ENCODE measurements at regions not wholly inside any gene's neighbourhood (a gene's known extent, or its start where the extent isn't known, plus 50 kb on each side); places are given as distances from the start of the nearest gene placed in this dataset.

DNA sequence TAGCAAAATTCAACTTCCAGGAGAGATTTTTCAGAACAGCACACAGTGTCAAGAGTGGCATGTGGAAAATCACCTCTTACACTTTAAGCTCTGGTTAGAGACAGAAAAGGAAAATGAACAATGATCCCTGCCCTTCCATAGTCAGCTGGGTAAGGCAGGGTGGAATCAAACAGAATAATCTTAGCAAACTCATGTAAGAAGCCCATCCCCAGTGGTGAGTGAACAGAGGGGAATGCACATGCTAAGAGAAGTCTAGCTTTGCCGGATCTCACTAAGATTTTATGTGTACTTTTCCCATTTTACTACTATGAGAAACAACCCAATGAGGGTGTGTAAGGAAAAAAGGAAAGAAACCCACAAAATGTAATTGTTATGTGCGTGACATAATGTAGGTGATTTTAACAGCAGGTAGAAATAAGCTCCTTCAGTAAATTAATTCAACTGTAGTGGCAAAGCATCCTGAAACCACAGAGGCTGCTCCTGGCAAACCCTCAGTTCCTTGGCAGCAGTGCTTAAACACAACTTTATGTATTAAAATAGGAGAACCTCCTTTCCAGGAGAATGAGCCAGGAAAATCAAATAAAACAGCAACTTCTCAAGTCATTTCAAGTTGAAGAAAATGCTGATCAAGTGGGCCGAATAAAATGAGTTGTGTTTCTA lies 366.0 kb upstream of the TRPC7 start:
- POLR2A ChIA-PET (ENCODE audit: partially characterized antibody), result no interaction called here
- H3K4me3 Mint-ChIP-seq, result no peak overlapping the region
- no peaks in the 10 kb centered on the region for H3K27me3 Mint-ChIP-seq

GRCh38 chr5:136730426-136730825 lies 365.1 kb upstream of the TRPC7 start:
- Mint-ChIP-seq H3K9me3 (peaks cover 0 to 10% (median under 1%) of the 10 kb centered on the region in 8 donors), H3K36me3 (no peaks in the 10 kb centered on the region), H3K4me1 (no peaks in the 10 kb centered on the region), H3K27ac (no peak overlapping the region), H3K27me3 (no peaks in the 10 kb centered on the region), H3K4me3 (no peak overlapping the region)
- ChIA-PET CTCF (ENCODE audit: partially characterized antibody) (no interaction called here), POLR2A (ENCODE audit: partially characterized antibody) (no interaction called here)
- no peaks in the 10 kb centered on the region for H3K27me3 ChIP-seq (ENCODE audit: insufficient read depth, low read length)
- no peak overlapping the region for H3K27ac ChIP-seq (ENCODE audit: low read depth, low read length)
- intact Hi-C loops (cut with micrococcal nuclease), result no loop called here
- no peak for DNase-seq
- no peaks in the 10 kb centered on the region for H3K9me3 ChIP-seq (ENCODE audit: control insufficient read depth in 1 of 2, low read length in 2 of 2)
- H3K4me3 ChIP-seq (ENCODE audit: low read length in 2 of 2), result no peak overlapping the region
- H3K4me1 ChIP-seq (ENCODE audit: insufficient read depth, low read length), result no peaks in the 10 kb centered on the region
- H3K36me3 ChIP-seq (ENCODE audit: insufficient read depth, low read length), result no peaks in the 10 kb centered on the region

More for the DNA sequence above, 366.0 kb upstream of the TRPC7 start:
- CTCF ChIA-PET (ENCODE audit: partially characterized antibody), result no interaction called here
- Mint-ChIP-seq H3K9me3 (peaks cover 0 to 10% (median 0%) of the 10 kb centered on the region in 8 donors), H3K27ac (no peak overlapping the region), H3K36me3 (no peaks in the 10 kb centered on the region), H3K4me1 (no peaks in the 10 kb centered on the region)
- Histone ChIP-seq H3K4me3 (ENCODE audit: low read length in 2 of 2) (no peak overlapping the region), H3K27me3 (ENCODE audit: insufficient read depth, low read length) (no peaks in the 10 kb centered on the region), H3K4me1 (ENCODE audit: insufficient read depth, low read length) (no peaks in the 10 kb centered on the region), H3K27ac (ENCODE audit: low read depth, low read length) (no peak overlapping the region), H3K36me3 (ENCODE audit: insufficient read depth, low read length) (no peaks in the 10 kb centered on the region), H3K9me3 (ENCODE audit: control insufficient read depth in 1 of 2, low read length in 2 of 2) (no peaks in the 10 kb centered on the region)
- no peak for DNase-seq
- intact Hi-C loops (cut with micrococcal nuclease), result no loop called here

DNA sequence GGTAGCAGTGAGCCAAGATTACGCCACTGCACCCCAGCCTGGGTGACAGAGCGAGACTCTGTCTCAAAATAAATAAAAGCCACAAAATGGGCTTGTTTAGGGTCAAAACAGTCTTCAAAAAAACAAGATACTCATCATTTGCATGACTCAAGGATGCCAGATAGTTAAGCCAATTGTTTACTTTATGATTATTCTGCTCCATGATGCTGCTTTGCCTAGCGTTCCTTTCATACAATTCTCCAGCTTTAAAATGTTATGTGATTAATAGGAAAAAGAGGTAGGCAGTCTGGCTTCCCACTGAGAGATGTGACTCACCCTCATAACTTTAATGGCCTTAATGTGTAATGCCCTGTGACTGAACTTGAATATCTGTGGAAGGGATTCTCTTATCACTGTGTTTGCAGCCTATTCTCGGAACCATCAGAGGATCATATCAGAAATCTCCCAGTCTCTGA lies 364.6 kb upstream of the TRPC7 start:
- no peaks in the 10 kb centered on the region for H3K4me1 Mint-ChIP-seq
- intact Hi-C loops (cut with micrococcal nuclease), result no loop called here
- CTCF ChIA-PET (ENCODE audit: partially characterized antibody), result no interaction called here
- no peak overlapping the region for H3K4me3 Mint-ChIP-seq
- no peaks in the 10 kb centered on the region for H3K36me3 Mint-ChIP-seq
- H3K27ac ChIP-seq (ENCODE audit: low read depth, low read length), result no peak overlapping the region
- H3K9me3 ChIP-seq (ENCODE audit: control insufficient read depth in 1 of 2, low read length in 2 of 2), result no peaks in the 10 kb centered on the region
- no peaks in the 10 kb centered on the region for H3K36me3 ChIP-seq (ENCODE audit: insufficient read depth, low read length)
- POLR2A ChIA-PET (ENCODE audit: partially characterized antibody), result no interaction called here
- H3K9me3 Mint-ChIP-seq, result peaks cover 0 to 10% (median under 1%) of the 10 kb centered on the region in 8 donors
- H3K27me3 Mint-ChIP-seq, result no peaks in the 10 kb centered on the region
- no peak for DNase-seq
- H3K4me3 ChIP-seq (ENCODE audit: low read length in 2 of 2), result no peak overlapping the region
- no peak overlapping the region for H3K27ac Mint-ChIP-seq
- no peaks in the 10 kb centered on the region for H3K4me1 ChIP-seq (ENCODE audit: insufficient read depth, low read length)
- H3K27me3 ChIP-seq (ENCODE audit: insufficient read depth, low read length), result no peaks in the 10 kb centered on the region

DNA sequence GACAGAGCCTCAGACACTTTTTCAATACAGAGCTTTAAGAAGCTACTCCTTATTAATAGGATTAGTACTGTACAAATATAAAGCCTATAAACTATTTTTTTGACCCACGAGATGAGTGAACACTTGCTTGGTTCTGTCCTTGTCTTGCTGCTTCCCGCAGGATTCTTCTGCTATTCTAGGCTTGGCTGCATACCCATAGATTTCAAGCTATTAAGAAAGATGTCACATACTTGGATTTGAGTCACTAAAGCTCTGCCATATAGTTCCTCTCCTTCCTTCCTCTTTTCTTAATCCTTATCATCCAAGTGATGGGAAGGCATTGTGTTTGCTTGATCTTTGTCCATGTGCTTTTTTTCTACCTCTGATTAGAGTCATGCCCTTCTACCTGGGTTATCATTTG lies 361.2 kb upstream of the TRPC7 start:
- no peaks in the 10 kb centered on the region for H3K4me1 Mint-ChIP-seq
- no peak overlapping the region for H3K4me3 Mint-ChIP-seq

GRCh38 chr5:136724161-136724560 lies 358.8 kb upstream of the TRPC7 start:
- Mint-ChIP-seq H3K4me3 (no peak overlapping the region), H3K27me3 (no peaks in the 10 kb centered on the region), H3K36me3 (no peaks in the 10 kb centered on the region), H3K4me1 (no peaks in the 10 kb centered on the region), H3K27ac (no peak overlapping the region), H3K9me3 (peaks cover 0 to 4% (median 2%) of the 10 kb centered on the region in 8 donors)
- Histone ChIP-seq H3K27me3 (ENCODE audit: insufficient read depth, low read length) (no peaks in the 10 kb centered on the region), H3K4me3 (ENCODE audit: low read length in 2 of 2) (no peak overlapping the region), H3K4me1 (ENCODE audit: insufficient read depth, low read length) (no peaks in the 10 kb centered on the region), H3K36me3 (ENCODE audit: insufficient read depth, low read length) (no peaks in the 10 kb centered on the region), H3K27ac (ENCODE audit: low read depth, low read length) (no peak overlapping the region), H3K9me3 (ENCODE audit: control insufficient read depth in 1 of 2, low read length in 2 of 2) (no peaks in the 10 kb centered on the region)
- intact Hi-C loops (cut with micrococcal nuclease), result no loop called here
- no peak for DNase-seq
- ChIA-PET POLR2A (ENCODE audit: partially characterized antibody) (no interaction called here), CTCF (ENCODE audit: partially characterized antibody) (no interaction called here)

More for the DNA sequence above, 361.2 kb upstream of the TRPC7 start:
- no peak overlapping the region for H3K27ac Mint-ChIP-seq
- Histone ChIP-seq H3K27ac (ENCODE audit: low read depth, low read length) (no peak overlapping the region), H3K4me3 (ENCODE audit: low read length in 2 of 2) (no peak overlapping the region), H3K27me3 (ENCODE audit: insufficient read depth, low read length) (no peaks in the 10 kb centered on the region), H3K4me1 (ENCODE audit: insufficient read depth, low read length) (no peaks in the 10 kb centered on the region), H3K9me3 (ENCODE audit: control insufficient read depth in 1 of 2, low read length in 2 of 2) (no peaks in the 10 kb centered on the region), H3K36me3 (ENCODE audit: insufficient read depth, low read length) (no peaks in the 10 kb centered on the region)
- peaks cover 0 to 4% (median under 1%) of the 10 kb centered on the region in 8 donors for H3K9me3 Mint-ChIP-seq
- H3K27me3 Mint-ChIP-seq, result no peaks in the 10 kb centered on the region
- intact Hi-C loops (cut with micrococcal nuclease), result no loop called here
- no peaks in the 10 kb centered on the region for H3K36me3 Mint-ChIP-seq
- DNase-seq, result no peak
- CTCF ChIA-PET (ENCODE audit: partially characterized antibody), result no interaction called here
- POLR2A ChIA-PET (ENCODE audit: partially characterized antibody), result no interaction called here

DNA sequence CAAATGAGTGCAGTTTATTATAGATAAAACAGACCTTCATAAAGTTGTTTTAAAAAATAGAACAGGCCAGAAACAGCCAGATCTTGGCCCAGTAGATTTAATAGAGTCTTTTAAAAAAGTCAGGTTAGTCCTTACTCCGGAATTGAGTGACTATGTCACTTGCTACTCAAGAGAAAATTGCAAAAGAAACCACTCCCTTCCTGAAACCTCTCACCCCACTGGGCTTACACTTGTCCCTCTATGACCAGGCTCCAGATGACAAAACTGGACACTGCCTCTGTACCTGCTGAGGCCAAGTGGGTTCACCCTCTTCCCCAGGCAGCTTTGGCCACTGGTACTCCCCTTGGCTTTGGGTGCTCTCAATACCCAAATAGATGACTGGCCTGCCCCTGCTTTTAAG lies 357.2 kb upstream of the TRPC7 start:
- ChIA-PET POLR2A (ENCODE audit: partially characterized antibody) (no interaction called here), CTCF (ENCODE audit: partially characterized antibody) (no interaction called here)
- no peaks in the 10 kb centered on the region for H3K36me3 ChIP-seq (ENCODE audit: insufficient read depth, low read length)
- peaks cover 0 to 2% of the 10 kb centered on the region in 2 donors for H3K27me3 Mint-ChIP-seq
- no peak overlapping the region for H3K4me3 Mint-ChIP-seq
- no peaks in the 10 kb centered on the region for H3K4me1 ChIP-seq (ENCODE audit: insufficient read depth, low read length)
- H3K27ac Mint-ChIP-seq, result no peak overlapping the region
- no peak overlapping the region for H3K27ac ChIP-seq (ENCODE audit: low read depth, low read length)
- no peaks in the 10 kb centered on the region for H3K36me3 Mint-ChIP-seq
- H3K4me1 Mint-ChIP-seq, result no peaks in the 10 kb centered on the region
- peaks cover 0 to 4% (median under 1%) of the 10 kb centered on the region in 8 donors for H3K9me3 Mint-ChIP-seq
- H3K27me3 ChIP-seq (ENCODE audit: insufficient read depth, low read length), result no peaks in the 10 kb centered on the region
- intact Hi-C loops (cut with micrococcal nuclease), result no loop called here
- DNase-seq, result no peak
- no peaks in the 10 kb centered on the region for H3K9me3 ChIP-seq (ENCODE audit: control insufficient read depth in 1 of 2, low read length in 2 of 2)
- H3K4me3 ChIP-seq (ENCODE audit: low read length in 2 of 2), result no peak overlapping the region

GRCh38 chr5:136722086-136722485 lies 356.7 kb upstream of the TRPC7 start:
- intact Hi-C loops (cut with micrococcal nuclease), result no loop called here
- peaks cover 0 to 5% (median under 1%) of the 10 kb centered on the region in 8 donors for H3K9me3 Mint-ChIP-seq
- no peak overlapping the region for H3K27ac Mint-ChIP-seq
- H3K4me1 ChIP-seq (ENCODE audit: insufficient read depth, low read length), result no peaks in the 10 kb centered on the region
- no peak for DNase-seq
- no peak overlapping the region for H3K4me3 Mint-ChIP-seq
- H3K27me3 ChIP-seq (ENCODE audit: insufficient read depth, low read length), result no peaks in the 10 kb centered on the region
- H3K36me3 Mint-ChIP-seq, result no peaks in the 10 kb centered on the region
- H3K27ac ChIP-seq (ENCODE audit: low read depth, low read length), result no peak overlapping the region
- no peaks in the 10 kb centered on the region for H3K36me3 ChIP-seq (ENCODE audit: insufficient read depth, low read length)
- POLR2A ChIA-PET (ENCODE audit: partially characterized antibody), result no interaction called here
- H3K4me3 ChIP-seq (ENCODE audit: low read length in 2 of 2), result no peak overlapping the region
- no peaks in the 10 kb centered on the region for H3K9me3 ChIP-seq (ENCODE audit: control insufficient read depth in 1 of 2, low read length in 2 of 2)
- H3K27me3 Mint-ChIP-seq, result peaks cover 0 to 2% of the 10 kb centered on the region in 2 donors
- no peaks in the 10 kb centered on the region for H3K4me1 Mint-ChIP-seq
- CTCF ChIA-PET (ENCODE audit: partially characterized antibody), result no interaction called here

- H3K36me3 ChIP-seq (ENCODE audit: insufficient read depth, low read length), result no peaks in the 10 kb centered on the region
- intact Hi-C loops (cut with micrococcal nuclease), result no loop called here
- no peaks in the 10 kb centered on the region for H3K27me3 ChIP-seq (ENCODE audit: insufficient read depth, low read length)
- POLR2A ChIA-PET (ENCODE audit: partially characterized antibody), result no interaction called here
- H3K4me3 ChIP-seq (ENCODE audit: low read length in 2 of 2), result no peak overlapping the region
- peaks cover 0 to 2% of the 10 kb centered on the region in 2 donors for H3K27me3 Mint-ChIP-seq
- no peak overlapping the region for H3K4me3 Mint-ChIP-seq
- peaks cover 0 to 5% (median 0%) of the 10 kb centered on the region in 8 donors for H3K9me3 Mint-ChIP-seq
- no peaks in the 10 kb centered on the region for H3K9me3 ChIP-seq (ENCODE audit: control insufficient read depth in 1 of 2, low read length in 2 of 2)
- no peaks in the 10 kb centered on the region for H3K4me1 ChIP-seq (ENCODE audit: insufficient read depth, low read length)
- no peak overlapping the region for H3K27ac Mint-ChIP-seq
- H3K4me1 Mint-ChIP-seq, result no peaks in the 10 kb centered on the region
- no peak for DNase-seq
- CTCF ChIA-PET (ENCODE audit: partially characterized antibody), result no interaction called here
- no peak overlapping the region for H3K27ac ChIP-seq (ENCODE audit: low read depth, low read length)
- H3K36me3 Mint-ChIP-seq, result no peaks in the 10 kb centered on the region
Observed at GRCh38 chr5:136720674-136721073, 355.3 kb upstream of the TRPC7 start.
